Psoas muscle (tissue), 7 donors: ENCODE measurements at regions not wholly inside any gene's neighbourhood (a gene's known extent, or its start where the extent isn't known, plus 50 kb on each side); places are given as distances from the start of the nearest gene placed in this dataset.
"Not testable (repeated sequence)": the region's sequence is repeated elsewhere in the genome, so short reads cannot be mapped to it uniquely, and the experiment has no call there.

Experiments used
- ATAC-seq, 4 donors: fragments of 200-7000 bp; cut with Tn5 transposase; one replicate each; pipeline ENCODE4 v1.9.1; 2020; ENCODE audit warnings: moderate library complexity in 3 of 4, mild to moderate bottlenecking in 2 of 4
- DNase-seq, 2 donors: peaks; one replicate each; pipeline ENCODE4 v3.0.0-alpha.2; 2020
- H3K27ac ChIP-seq: fragments of 200-600 bp; one replicate; pipeline ENCODE4 v1.8.0; 2022
- H3K27me3 ChIP-seq, 3 donors: fragments of 200-600 bp in 1 of 3; one replicate each; pipeline versions ENCODE4 v1.6.1 to v1.8.0; 2013 to 2022; ENCODE audit warnings: low read length in 2 of 3, mild to moderate bottlenecking in 2 of 3, moderate library complexity in 1 of 3; ENCODE audit not compliant: insufficient read depth in 3 of 3
- H3K36me3 ChIP-seq, 2 donors: fragments of 200-600 bp in 1 of 2; one replicate each; pipeline versions ENCODE4 v1.6.1 to v1.8.0; 2013 to 2022; ENCODE audit warnings: low read depth in 1 of 2, mild to moderate bottlenecking in 1 of 2, moderate library complexity in 1 of 2; ENCODE audit not compliant: insufficient read depth in 1 of 2
- H3K4me1 ChIP-seq: fragments of 200-600 bp; one replicate; pipeline ENCODE4 v1.8.0; 2022
- H3K4me3 ChIP-seq: fragments of 200-600 bp; one replicate; pipeline ENCODE4 v1.8.0; 2022; ENCODE audit warnings: mild to moderate bottlenecking
- H3K9me3 ChIP-seq: fragments of 200-600 bp; one replicate; pipeline ENCODE4 v1.8.0; 2022
- WGBS, 3 donors: extraction: QIAGEN DNeasy Blood & Tissue Kit; methylation state at CpG; one replicate each; pipeline versions ENCODE4 v1.1.6 to v1.1.7; 2013; 5-methylcytosine and 5-hydroxymethylcytosine counted together
- intact Hi-C, 2 donors: fragments of 100-400 bp; cut with DNase I; formaldehyde crosslinking; loops; one replicate each; pipeline versions ENCODE4 v1.11.0 to v1.14.2; 2022
- TF ChIP-seq, protein P1 (sequence below): fragments of 200-600 bp; IDR thresholded peaks from one replicate; pipeline ENCODE4 v1.8.0; 2022; ENCODE audit warnings: antibody characterized with exemption
- donor health status: healthy with polysubstance abuse.
- donor health status: DM: no; HTN: no; CAD: no; lungs with moderate emphysema.
- donor health status: Bipolar disorder and iron deficiency.
- donor health status: healthy.
- donor health status: DM: yes; HTN: yes; CAD: no.
- donor health status: DM: no; HTN: no; CAD: no.
- donor health status: DM: yes; HTN: yes; CAD: no.

DNA sequence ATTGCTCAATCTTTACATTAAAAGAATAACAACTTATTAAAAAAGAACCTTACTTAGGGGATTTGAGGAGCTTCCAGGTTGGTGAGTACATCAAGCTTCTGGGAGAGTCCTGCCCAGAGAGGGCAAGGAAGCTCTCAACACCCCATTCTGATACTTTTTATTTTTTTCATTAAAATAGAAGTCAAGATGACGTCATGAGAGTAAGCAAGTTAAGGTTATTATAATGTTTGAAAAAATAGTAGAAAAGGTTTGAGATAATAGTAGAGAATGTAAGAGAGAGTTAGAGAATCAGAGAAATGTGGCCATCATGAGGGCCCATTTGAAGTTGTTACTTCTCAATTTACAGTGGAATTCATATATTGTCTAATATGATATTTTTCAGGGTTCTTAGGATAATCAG, 221.0 kb upstream of the SLC16A7 start:
- Histone ChIP-seq H3K36me3 (no peaks in the 10 kb centered on the region), H3K9me3 (no peaks in the 10 kb centered on the region), H3K27ac (no peak overlapping the region), H3K4me1 (no peaks in the 10 kb centered on the region), H3K27me3 (no peaks in the 10 kb centered on the region), H3K4me3 (no peak overlapping the region)
- DNase-seq (no peak), ATAC-seq (no peak)
- intact Hi-C loops = no loop called here
- TF ChIP-seq, protein P1, sequence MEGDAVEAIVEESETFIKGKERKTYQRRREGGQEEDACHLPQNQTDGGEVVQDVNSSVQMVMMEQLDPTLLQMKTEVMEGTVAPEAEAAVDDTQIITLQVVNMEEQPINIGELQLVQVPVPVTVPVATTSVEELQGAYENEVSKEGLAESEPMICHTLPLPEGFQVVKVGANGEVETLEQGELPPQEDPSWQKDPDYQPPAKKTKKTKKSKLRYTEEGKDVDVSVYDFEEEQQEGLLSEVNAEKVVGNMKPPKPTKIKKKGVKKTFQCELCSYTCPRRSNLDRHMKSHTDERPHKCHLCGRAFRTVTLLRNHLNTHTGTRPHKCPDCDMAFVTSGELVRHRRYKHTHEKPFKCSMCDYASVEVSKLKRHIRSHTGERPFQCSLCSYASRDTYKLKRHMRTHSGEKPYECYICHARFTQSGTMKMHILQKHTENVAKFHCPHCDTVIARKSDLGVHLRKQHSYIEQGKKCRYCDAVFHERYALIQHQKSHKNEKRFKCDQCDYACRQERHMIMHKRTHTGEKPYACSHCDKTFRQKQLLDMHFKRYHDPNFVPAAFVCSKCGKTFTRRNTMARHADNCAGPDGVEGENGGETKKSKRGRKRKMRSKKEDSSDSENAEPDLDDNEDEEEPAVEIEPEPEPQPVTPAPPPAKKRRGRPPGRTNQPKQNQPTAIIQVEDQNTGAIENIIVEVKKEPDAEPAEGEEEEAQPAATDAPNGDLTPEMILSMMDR = no peak
- WGBS, 3 donors = 63 to 81% (median 71%) methylated on average over 1 of the region's 1 CpG

DNA sequence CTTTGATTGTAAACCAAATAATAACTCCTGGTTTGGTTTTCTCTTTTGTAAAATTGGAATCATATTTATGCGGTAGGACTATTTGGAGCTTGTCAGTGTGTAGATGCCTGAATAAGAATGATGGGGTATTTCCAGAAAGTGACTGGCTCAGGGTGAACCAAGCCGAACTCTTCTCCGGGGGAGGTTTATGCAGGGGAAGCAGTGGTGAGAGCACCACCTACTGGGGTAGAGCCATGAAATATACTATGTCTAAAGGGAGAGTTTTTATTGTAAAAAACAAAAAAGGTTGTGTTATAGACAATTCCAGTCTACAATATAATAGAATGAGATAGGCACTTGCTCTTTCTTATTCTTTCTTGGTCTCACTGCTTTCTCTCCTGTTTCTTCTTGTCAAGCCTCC, 222.9 kb upstream of the SLC16A7 start:
- 61 to 65% (median 64%) methylated on average over 3 of the region's 3 CpGs for WGBS, 3 donors
- Histone ChIP-seq H3K4me1 (no peaks in the 10 kb centered on the region), H3K9me3 (no peaks in the 10 kb centered on the region), H3K36me3 (no peaks in the 10 kb centered on the region), H3K4me3 (no peak overlapping the region), H3K27ac (no peak overlapping the region), H3K27me3 (no peaks in the 10 kb centered on the region)
- intact Hi-C loops = no loop called here
- DNase-seq (no peak), ATAC-seq (no peak)
- TF ChIP-seq, protein P1 = no peak

DNA sequence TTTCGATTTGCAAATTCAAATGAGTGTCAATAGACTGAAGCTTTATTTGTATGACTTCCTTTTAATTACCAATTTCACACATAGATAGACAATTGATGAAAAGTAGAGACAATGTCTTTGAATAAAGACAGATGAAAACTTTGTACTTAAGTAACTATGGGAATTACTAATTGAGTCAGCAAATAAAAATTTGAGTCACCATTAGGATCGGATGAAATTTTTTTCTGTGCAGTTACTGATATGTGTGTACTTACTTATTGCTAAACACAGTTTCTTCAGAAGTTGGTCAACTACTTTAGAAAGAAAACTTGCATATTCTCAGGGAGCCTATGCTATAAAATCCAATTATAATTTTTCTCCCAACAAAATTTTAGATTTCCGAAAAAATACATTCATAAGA, 224.9 kb upstream of the SLC16A7 start:
- Histone ChIP-seq H3K4me3 (no peak overlapping the region), H3K4me1 (no peaks in the 10 kb centered on the region), H3K9me3 (no peaks in the 10 kb centered on the region), H3K27me3 (no peaks in the 10 kb centered on the region), H3K27ac (no peak overlapping the region), H3K36me3 (no peaks in the 10 kb centered on the region)
- ATAC-seq (no peak), DNase-seq (no peak)
- intact Hi-C loops = no loop called here
- TF ChIP-seq, protein P1 = no peak
- 84 to 91% (median 86%) methylated on average over 3 of the region's 3 CpGs for WGBS, 3 donors

DNA sequence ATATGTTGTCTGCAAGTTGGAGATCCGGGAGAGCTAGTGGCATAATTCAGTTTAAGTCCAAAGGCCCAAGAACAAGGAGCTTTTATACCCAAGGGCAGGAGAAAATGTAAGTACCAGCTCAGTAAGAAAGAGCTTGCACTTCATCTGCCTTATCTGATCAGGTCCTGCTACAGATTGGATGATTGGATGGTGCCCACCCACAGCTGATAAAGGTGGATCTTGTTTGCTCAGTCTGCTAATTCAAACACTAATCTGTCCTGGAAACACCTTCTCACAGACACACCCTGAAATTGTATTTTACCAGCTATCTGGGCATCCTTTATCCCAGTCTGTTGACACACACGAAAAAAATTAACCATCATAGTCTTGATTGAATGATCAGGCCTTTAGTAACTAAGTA, 230.7 kb upstream of the SLC16A7 start:
- H3K4me3 ChIP-seq = no peak overlapping the region
- no peak for ATAC-seq
- H3K36me3 ChIP-seq = no peaks in the 10 kb centered on the region

DNA sequence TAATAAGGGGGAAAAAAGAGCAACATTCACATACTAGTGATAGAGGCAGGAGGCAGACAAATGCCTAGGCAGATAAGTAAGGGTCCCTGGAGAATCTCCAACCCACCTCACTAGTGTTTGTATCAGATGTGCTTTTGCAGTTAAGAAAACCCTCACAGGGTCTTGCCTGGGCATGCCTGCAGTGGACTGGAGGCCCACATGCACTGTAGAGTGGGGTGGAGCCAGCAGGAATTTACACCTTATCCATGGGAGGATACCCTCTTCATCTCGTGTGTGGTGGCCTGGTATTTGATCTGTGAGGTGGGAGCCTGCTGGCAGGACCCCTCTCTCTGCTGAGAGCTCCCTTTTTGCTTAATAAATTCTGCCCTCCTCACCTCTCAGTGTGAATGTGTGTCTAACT, 238.0 kb upstream of the SLC16A7 start:
- intact Hi-C loops = no loop called here
- TF ChIP-seq, protein P1 = no peak
- no peak for DNase-seq
- H3K27me3 ChIP-seq = no peaks in the 10 kb centered on the region
- H3K36me3 ChIP-seq = no peaks in the 10 kb centered on the region
- whole genome bisulfite sequencing, 3 donors = 0 to 13% (median 5%) methylated on average over 1 of the region's 1 CpG
- no peaks in the 10 kb centered on the region for H3K4me1 ChIP-seq
- H3K27ac ChIP-seq = no peak overlapping the region
- ATAC-seq = no peak
- no peak overlapping the region for H3K4me3 ChIP-seq
- H3K9me3 ChIP-seq = no peaks in the 10 kb centered on the region

More for the DNA sequence above, 230.7 kb upstream of the SLC16A7 start:
- H3K27me3 ChIP-seq = no peaks in the 10 kb centered on the region
- TF ChIP-seq, protein P1 = no peak
- H3K27ac ChIP-seq = no peak overlapping the region
- no peaks in the 10 kb centered on the region for H3K4me1 ChIP-seq
- intact Hi-C loops = no loop called here
- DNase-seq = no peak
- no peaks in the 10 kb centered on the region for H3K9me3 ChIP-seq
- WGBS, 3 donors = 78 to 86% (median 84%) methylated on average over 2 of the region's 2 CpGs

DNA sequence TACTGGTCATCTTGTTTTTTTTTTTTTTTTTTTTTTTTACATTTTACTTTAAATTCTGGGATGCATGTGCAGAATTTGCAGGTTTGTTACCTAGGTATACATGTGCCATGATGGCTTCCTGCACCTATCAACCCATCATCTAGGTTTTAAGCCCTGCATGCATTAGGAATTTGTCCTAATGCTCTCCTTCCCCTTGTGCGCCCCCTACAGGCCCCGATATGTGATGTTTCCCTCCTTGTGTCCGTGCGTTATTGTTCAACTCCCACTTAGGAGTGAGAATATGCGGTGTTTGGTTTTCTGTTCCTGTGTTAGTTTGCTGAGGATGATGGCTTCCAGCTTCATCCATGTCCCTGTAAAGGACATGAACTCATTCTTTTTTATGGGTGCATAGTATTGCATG, 249.6 kb upstream of the SLC16A7 start:
- WGBS, 3 donors = 54 to 61% (median 61%) methylated on average over 5 of the region's 5 CpGs
- ATAC-seq, H3K9me3 ChIP-seq, intact Hi-C loops, H3K4me1 ChIP-seq, H3K4me3 ChIP-seq, H3K27me3 ChIP-seq, H3K36me3 ChIP-seq, H3K27ac ChIP-seq, DNase-seq: not testable (repeated sequence)
